NCI-H1417 treated with DMSO at 0.1 percent for 48 hours (cell line): ENCODE measurements at regions not wholly inside any gene's neighbourhood (a gene's known extent, or its start where the extent isn't known, plus 50 kb on each side); places are given as distances from the start of the nearest gene placed in this dataset.
"Not testable (repeated sequence)": the region's sequence is repeated elsewhere in the genome, so short reads cannot be mapped to it uniquely, and the experiment has no call there.

ENCODE experiments used
- DNase-seq: peaks from one replicate; lab custom pipeline; 2025; lab: John Stamatoyannopoulos, UW

GRCh38 chr7:69052-69451 is 123.3 kb upstream of the FAM20C start:
- DNase-seq = not testable (repeated sequence)

DNA sequence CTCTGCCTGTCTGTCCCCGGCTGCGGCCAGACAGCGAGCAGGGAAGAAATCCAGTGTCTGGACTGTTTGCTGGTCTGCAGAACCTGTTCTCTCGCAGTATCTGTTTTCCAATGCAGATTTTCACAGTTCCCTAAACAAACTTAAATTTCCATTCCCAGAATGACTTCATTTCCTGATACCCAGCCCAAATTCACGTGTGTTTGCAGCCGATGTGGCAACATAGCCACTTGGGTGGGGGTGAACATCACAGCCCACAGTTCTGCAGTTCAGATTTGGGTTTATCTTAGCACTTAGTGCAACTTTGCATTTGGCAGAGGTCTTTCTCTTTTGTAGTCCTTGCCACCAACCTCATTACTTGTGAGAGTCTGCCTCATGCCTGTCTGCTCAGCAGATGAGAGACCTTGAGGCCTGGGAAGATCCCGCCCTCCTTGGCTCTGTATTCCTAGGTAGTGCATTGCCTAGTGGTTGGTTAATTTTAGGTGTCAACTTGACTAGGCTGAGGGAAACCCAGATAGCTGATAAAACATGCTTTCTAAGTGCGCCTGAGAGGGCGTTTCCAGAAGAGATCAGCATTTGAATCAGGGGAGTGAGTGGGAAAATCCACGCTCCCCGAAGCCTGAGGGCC is 122.8 kb upstream of the FAM20C start:
- not testable (repeated sequence) for DNase-seq

DNA sequence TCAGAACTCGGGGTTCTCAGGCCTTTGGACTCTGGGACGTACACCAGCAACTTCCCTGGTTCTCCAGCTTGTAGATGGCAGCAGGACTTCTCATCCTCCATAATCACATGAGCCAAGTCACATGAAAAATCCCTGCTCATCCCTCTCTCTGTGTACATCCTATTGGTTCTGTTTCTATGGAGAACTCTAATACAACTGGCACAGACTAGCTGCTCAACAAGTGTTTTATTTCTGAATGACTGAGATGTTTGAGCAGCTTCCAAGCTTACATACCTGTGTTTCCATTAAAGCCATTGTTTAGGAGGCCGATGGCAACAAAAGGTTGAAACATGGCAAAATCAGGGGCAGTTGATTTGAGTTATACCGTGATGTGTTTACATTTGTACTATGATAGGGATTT is 122.2 kb upstream of the FAM20C start:
- not testable (repeated sequence) for DNase-seq

DNA sequence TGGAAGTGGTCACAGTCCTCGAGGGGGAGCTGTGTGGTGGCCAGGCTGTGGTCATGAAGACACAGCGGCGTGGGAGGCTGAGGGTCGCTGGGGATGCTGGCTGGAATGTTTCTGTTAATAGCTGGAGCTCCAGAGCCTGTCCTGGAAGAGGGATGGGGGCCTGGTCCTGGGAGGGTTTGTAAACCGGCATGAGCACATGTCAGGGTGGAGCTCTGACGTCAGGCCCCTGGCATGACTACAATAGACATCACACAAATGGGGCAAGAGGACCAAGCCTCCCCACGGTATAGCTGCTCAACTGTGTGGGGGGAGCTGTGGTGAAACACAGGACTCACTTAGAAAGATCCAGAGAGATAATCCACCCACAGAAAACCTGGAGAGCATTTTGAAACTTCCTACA is 121.4 kb upstream of the FAM20C start:
- not testable (repeated sequence) for DNase-seq

- not testable (repeated sequence) for DNase-seq
These were observed 119.9 kb upstream of the FAM20C start for GRCh38 chr7:72266-73057.

GRCh38 chr7:73058-73331 is 119.4 kb upstream of the FAM20C start:
- DNase-seq = not testable (repeated sequence)

GRCh38 chr7:74008-74540 is 118.3 kb upstream of the FAM20C start:
- not testable (repeated sequence) for DNase-seq

- DNase-seq = not testable (repeated sequence)
These were observed 116.9 kb upstream of the FAM20C start for GRCh38 chr7:75511-75910.

- not testable (repeated sequence) for DNase-seq
These were observed 116.2 kb upstream of the FAM20C start for GRCh38 chr7:76202-76601.

DNA sequence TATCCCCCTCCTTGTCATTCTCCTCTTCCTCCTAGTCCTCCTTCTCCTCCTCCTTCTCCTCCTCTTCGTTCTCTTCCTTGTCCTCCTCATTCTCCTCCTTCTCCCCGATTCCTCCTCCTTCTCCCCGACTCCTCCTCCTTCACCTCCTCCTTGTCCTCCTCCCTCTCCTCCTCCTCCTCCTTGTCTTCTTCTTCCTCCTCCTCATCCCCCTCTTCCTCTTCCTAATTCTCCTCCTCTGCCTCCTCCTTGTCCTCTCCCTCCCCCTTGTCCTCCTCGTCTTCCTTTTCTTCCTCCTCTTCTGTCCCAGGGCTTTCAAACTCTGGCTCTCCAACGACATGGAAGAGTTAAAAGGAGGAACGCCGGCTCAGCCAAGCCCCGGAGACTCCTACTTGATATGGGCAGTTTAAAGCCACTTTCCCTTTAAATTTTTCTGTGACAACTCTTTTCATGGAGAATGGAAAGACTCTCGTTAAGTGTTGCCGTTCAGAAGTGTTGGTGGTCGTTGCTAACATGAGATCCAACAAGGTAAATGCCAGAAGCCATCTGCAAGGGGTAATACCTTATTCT is 115.5 kb upstream of the FAM20C start:
- not testable (repeated sequence) for DNase-seq

GRCh38 chr7:78862-79261 is 113.5 kb upstream of the FAM20C start:
- DNase-seq = not testable (repeated sequence)

- not testable (repeated sequence) for DNase-seq
These were observed 112.8 kb upstream of the FAM20C start for GRCh38 chr7:79400-80055.

DNA sequence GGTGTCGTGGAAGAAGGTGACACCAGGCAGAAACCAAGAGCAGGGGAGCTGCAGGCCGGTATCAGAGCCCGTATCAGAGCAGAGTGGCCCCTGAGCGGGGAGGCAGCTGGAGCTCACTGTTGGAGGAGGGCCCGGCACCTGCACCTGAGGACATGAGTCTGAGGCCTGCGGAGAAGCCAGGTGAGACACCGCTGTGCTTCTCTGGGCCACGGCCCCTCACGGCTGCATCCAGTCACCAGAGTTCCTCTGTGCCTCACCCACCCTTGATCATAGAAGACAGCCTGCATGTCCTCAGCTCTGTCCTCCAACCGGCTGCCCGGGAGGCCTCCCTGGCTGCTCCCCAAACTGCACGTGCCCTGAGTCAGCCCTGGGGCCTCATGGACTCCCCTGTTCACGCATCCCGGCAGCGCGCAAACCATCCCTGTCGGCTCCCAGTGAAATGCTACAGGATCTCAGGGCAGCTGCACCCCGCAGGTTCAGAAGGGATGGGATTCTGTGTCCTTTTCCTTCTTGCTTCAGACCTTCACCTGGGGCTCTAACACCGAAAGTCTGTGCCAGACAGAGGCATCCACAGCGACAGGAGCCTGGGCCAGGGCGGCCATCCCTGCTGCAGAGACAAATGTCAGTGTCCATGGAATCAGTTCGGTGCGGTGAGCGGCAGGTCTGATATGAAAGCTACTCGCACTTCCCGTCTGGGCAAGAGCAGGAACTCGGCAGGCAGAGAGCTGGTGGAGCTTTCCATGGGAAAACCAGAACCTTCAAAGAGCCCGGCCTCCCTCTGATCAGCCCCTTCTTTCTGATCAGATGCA is 111.9 kb upstream of the FAM20C start:
- DNase-seq = no peak

DNA sequence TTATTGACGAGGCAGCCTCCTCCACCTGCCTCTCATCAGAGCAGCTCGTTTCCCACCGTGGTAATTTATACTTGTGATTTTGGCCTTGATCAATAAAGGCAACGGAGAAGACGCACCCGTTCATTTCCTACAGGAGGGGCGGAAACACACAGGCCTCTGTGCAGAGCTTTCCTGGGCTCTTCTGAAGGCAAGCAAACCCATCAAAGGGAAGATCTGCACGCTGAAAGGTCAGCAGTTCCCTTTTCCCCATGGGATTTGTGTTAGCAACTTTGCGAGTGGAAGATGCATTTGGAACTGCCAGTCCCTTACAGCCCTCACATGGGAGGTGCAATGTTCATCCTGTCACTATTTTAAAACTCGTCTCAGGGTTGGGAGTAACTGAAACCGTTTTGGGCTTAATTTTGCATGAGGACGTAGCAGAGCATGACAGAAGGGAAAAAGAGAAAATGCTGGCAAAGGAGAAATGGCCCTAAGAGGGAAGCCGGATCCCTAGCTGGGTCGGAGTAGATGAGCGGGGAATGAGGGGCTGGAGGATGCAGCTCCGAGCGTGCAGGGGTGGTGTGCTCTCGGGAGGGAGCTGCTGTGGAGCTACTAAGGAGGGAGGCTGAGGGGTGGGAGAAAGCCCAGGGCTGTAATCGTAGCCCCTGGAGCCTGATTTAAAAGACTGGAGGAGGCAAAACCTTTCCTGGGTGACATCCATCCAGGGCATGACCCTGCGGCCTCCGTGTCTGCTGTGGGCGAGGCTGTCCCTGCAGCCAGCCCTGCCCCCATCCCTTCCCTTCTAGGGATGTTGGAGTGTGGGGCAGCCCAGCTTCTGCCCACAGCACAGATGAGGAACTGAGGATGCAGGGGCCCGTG is 111.1 kb upstream of the FAM20C start:
- no peak for DNase-seq

GRCh38 chr7:81926-82756 is 110.2 kb upstream of the FAM20C start:
- no peak for DNase-seq

DNA sequence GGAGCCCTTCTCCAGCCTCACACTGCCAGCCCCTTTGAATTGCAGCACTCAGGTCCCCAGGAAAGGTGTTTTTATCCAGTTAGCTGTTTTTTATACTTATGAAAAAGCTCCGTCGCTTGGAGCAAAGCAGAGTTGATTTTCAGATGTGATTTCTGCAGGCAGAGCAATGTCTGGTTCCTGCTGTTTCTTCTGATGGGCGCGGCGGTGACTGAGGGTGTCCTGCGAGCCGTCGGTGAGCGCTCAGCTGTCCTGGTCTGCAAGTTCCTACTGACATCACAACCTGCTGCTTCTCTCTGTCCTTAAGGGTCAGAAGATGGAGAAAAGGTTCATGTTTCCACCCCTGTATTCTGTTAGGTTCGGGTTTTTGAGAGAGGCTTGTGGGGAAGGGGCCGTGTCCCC is 109.6 kb upstream of the FAM20C start:
- no peak for DNase-seq

DNA sequence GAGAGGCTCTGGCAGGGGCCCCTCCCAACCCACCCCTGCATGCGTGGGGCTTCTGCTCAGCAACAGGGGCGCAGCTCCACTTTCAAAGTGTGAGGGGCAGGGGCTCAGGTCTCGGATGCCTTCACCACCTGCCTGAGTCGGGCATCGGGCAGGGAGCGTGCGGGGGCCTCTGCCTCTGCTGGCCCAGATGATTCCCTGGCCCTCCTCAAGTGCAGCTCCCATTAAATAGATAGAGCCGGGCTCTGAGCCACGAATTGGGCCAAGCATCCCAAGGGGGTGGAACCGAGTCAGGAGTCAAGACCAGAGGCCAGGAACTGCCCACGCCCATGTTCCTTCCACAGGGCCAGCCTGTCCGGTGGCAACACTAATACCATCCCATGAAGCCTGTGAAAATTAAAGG is 108.9 kb upstream of the FAM20C start:
- no peak for DNase-seq

GRCh38 chr7:83861-84632 is 108.3 kb upstream of the FAM20C start:
- DNase-seq = no peak

DNA sequence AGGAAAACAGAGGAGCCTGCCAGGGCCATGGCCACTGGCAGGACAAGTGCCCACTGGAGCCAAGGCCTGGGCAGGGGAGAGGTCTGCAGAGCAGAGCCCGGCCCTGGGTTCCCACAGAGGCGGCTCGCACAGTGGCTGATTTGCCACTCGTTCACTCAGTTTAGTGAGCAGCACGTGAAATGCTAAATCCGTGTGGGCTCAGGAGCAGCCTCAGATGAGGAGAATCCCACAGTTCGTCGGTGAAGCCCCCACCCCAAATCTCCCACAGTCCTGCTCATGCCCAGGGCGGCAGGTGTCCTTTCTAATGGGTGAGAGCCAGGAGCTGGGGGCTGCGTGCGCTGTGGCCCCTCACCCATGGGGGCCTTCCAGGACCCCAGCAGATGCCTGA is 107.7 kb upstream of the FAM20C start:
- DNase-seq = no peak
